Smooth muscle cell (in vitro differentiated cells): ENCODE measurements at regions not wholly inside any gene's neighbourhood (a gene's known extent, or its start where the extent isn't known, plus 50 kb on each side); places are given as distances from the start of the nearest gene placed in this dataset.

Experiments used
- DNase-seq: peaks from one replicate; lab custom pipeline; 2025; ENCODE audit not compliant: unreplicated experiment; lab: John Stamatoyannopoulos, UW
- H2AFZ ChIP-seq: fragments of 200-600 bp; sonication (generic); 2 replicates; pipeline ENCODE4 v1.6.0; 2016; ENCODE audit warnings: antibody characterized with exemption, low read depth, mild to moderate bottlenecking
- H3F3A ChIP-seq: fragments of 200-600 bp; sonication (generic); 2 replicates; pipeline ENCODE4 v1.6.0; 2017; ENCODE audit warnings: antibody characterized with exemption, low read depth
- H3K27ac ChIP-seq: fragments of 200-600 bp; sonication (generic); 2 replicates; pipeline ENCODE4 v1.5.1; 2016; ENCODE audit warnings: low read depth, mild to moderate bottlenecking
- H3K27me3 ChIP-seq: fragments of 200-600 bp; sonication (generic); 2 replicates; pipeline ENCODE4 v1.6.1; 2016; ENCODE audit warnings: low read depth, mild to moderate bottlenecking
- H3K36me3 ChIP-seq: fragments of 200-600 bp; sonication (generic); 2 replicates; pipeline ENCODE4 v1.5.1; 2016; ENCODE audit warnings: low read depth
- H3K4me1 ChIP-seq: fragments of 200-600 bp; sonication (generic); 2 replicates; pipeline ENCODE4 v1.5.1; 2016; ENCODE audit warnings: low read depth
- H3K4me2 ChIP-seq: fragments of 200-600 bp; sonication (generic); 2 replicates; pipeline ENCODE4 v1.6.0; 2016; ENCODE audit warnings: mild to moderate bottlenecking
- H3K4me3 ChIP-seq: fragments of 200-600 bp; sonication (generic); 2 replicates; pipeline ENCODE4 v1.5.1; 2016; ENCODE audit warnings: mild to moderate bottlenecking
- H3K79me2 ChIP-seq: fragments of 200-600 bp; sonication (generic); 2 replicates; pipeline ENCODE4 v1.6.0; 2016; ENCODE audit warnings: low read depth, mild to moderate bottlenecking
- H3K9ac ChIP-seq: fragments of 200-600 bp; sonication (generic); 2 replicates; pipeline ENCODE4 v1.6.0; 2016; ENCODE audit warnings: low read depth
- H3K9me3 ChIP-seq: fragments of 200-600 bp; sonication (generic); replicated peaks from 2 replicates; pipeline ENCODE4 v1.5.1; 2016; ENCODE audit warnings: low read depth
- H4K20me1 ChIP-seq: fragments of 200-600 bp; sonication (generic); 2 replicates; pipeline ENCODE4 v1.6.0; 2016; ENCODE audit warnings: low read depth
- CTCF ChIP-seq: fragments of 200-600 bp; sonication (generic); IDR thresholded peaks from 2 replicates; pipeline ENCODE4 v1.5.1; 2017; ENCODE audit warnings: borderline replicate concordance, mild to moderate bottlenecking, antibody characterized with exemption; ENCODE audit not compliant: insufficient read depth, poor library complexity, severe bottlenecking
- WGBS: methylation state at CpG from one replicate; pipeline ENCODE4 v1.1.7; 2016; ENCODE audit warnings: low lambda C conversion rate; 5-methylcytosine and 5-hydroxymethylcytosine counted together

GRCh38 chr1:36710951-36711350 is 228.2 kb upstream of the CSF3R start:
- H3K4me1 ChIP-seq = peaks cover 21% of the 10 kb centered on the region
- no peak overlapping the region for H3K4me3 ChIP-seq
- H2AFZ ChIP-seq = no peak overlapping the region
- no peak for TF ChIP-seq CTCF
- no peak for DNase-seq
- H3K9me3 ChIP-seq = no peaks in the 10 kb centered on the region
- WGBS = 25% methylated on average over 5 of the region's 5 CpGs
- no peak overlapping the region for H3K27ac ChIP-seq
- H3K4me2 ChIP-seq = no peak overlapping the region
- H4K20me1 ChIP-seq = no peaks in the 10 kb centered on the region
- H3K9ac ChIP-seq = no peak overlapping the region
- no peaks in the 10 kb centered on the region for H3K36me3 ChIP-seq
- H3K27me3 ChIP-seq = peaks cover 27% of the 10 kb centered on the region
- H3F3A ChIP-seq = no peaks in the 10 kb centered on the region
- H3K79me2 ChIP-seq = no peaks in the 10 kb centered on the region

- Histone ChIP-seq H3K36me3 (no peaks in the 10 kb centered on the region), H3K27me3 (peaks cover 31% of the 10 kb centered on the region), H4K20me1 (no peaks in the 10 kb centered on the region), H3K9me3 (no peaks in the 10 kb centered on the region), H3K4me1 (peaks cover 21% of the 10 kb centered on the region), H3F3A (no peaks in the 10 kb centered on the region), H3K9ac (no peak overlapping the region), H3K27ac (no peak overlapping the region), H3K79me2 (no peaks in the 10 kb centered on the region), H3K4me3 (no peak overlapping the region), H2AFZ (no peak overlapping the region), H3K4me2 (no peak overlapping the region)
- no peak for DNase-seq
- 70% methylated on average over 17 of the region's 17 CpGs for WGBS
- no peak for TF ChIP-seq CTCF
Measured at GRCh38 chr1:36709869-36710481, 227.3 kb upstream of the CSF3R start.

GRCh38 chr1:36708587-36708986 is 225.9 kb upstream of the CSF3R start:
- 91% methylated on average over 7 of the region's 7 CpGs for WGBS
- H3K9ac ChIP-seq = no peak overlapping the region

More at GRCh38 chr1:36708587-36708986, 225.9 kb upstream of the CSF3R start:
- peaks cover 21% of the 10 kb centered on the region for H3K4me1 ChIP-seq
- H3K27ac ChIP-seq = no peak overlapping the region
- no peak overlapping the region for H2AFZ ChIP-seq
- no peak for TF ChIP-seq CTCF
- no peak overlapping the region for H3K4me3 ChIP-seq
- H3K36me3 ChIP-seq = no peaks in the 10 kb centered on the region
- H3K9me3 ChIP-seq = no peaks in the 10 kb centered on the region
- H3F3A ChIP-seq = no peaks in the 10 kb centered on the region
- H4K20me1 ChIP-seq = no peaks in the 10 kb centered on the region
- peaks cover 31% of the 10 kb centered on the region for H3K27me3 ChIP-seq
- H3K4me2 ChIP-seq = no peak overlapping the region
- H3K79me2 ChIP-seq = no peaks in the 10 kb centered on the region
- DNase-seq = no peak
